A549 (cell line): ENCODE measurements at regions not wholly inside any gene's neighbourhood (a gene's known extent, or its start where the extent isn't known, plus 50 kb on each side); places are given as distances from the start of the nearest gene placed in this dataset.

Experiments used
- CBX8 ChIP-seq: fragments of 200-600 bp; sonication (generic); IDR thresholded peaks from 2 replicates; pipeline ENCODE4 v1.6.1; 2016
- CEBPB ChIP-seq, 2 experiments: fragments of >200 bp in 1 of 2; sonication (Bioruptor Twin) in 1 of 2; formaldehyde crosslinking in 1 of 2; IDR thresholded peaks; 2 replicates each; pipeline ENCODE4 v1.6.1; 2012 to 2016
- CHD2 ChIP-seq: fragments of 150-350 bp; IDR thresholded peaks from 2 replicates; pipeline ENCODE4 v1.6.1; 2014; ENCODE audit warnings: low read length; ENCODE audit not compliant: partially characterized antibody
- HDAC2 ChIP-seq: fragments of 200-600 bp; sonication (generic); IDR thresholded peaks from 2 replicates; pipeline ENCODE4 v1.6.1; 2016
- JUNB ChIP-seq: fragments of >200 bp; sonication (Bioruptor Twin); formaldehyde crosslinking; IDR thresholded peaks from 2 replicates; pipeline ENCODE4 v1.6.1; 2016
- MAZ ChIP-seq: fragments of 150-350 bp; IDR thresholded peaks from 2 replicates; pipeline ENCODE4 v1.6.1; 2014; ENCODE audit warnings: antibody characterized with exemption, low read depth, low read length, borderline replicate concordance
- NR3C1 ChIP-seq: fragments of >200 bp; sonication (Bioruptor Twin); formaldehyde crosslinking; IDR thresholded peaks from 3 replicates; pipeline ENCODE4 v1.6.1; 2017
- POLR2A ChIP-seq: IDR thresholded peaks from 2 replicates; pipeline ENCODE4 v1.6.1; 2012; ENCODE audit warnings: mild to moderate bottlenecking, low read length
- RCOR1 ChIP-seq: fragments of 150-350 bp; IDR thresholded peaks from 2 replicates; pipeline ENCODE4 v1.6.1; 2014; ENCODE audit warnings: antibody characterized with exemption, low read length, low read depth
- RFX5 ChIP-seq: fragments of 450-650 bp; IDR thresholded peaks from 2 replicates; pipeline ENCODE4 v1.7.1; 2014; ENCODE audit warnings: antibody characterized with exemption, mild to moderate bottlenecking, moderate library complexity
- ZFP36 ChIP-seq: fragments of 450-650 bp; IDR thresholded peaks from 2 replicates; pipeline ENCODE4 v1.6.1; 2014; ENCODE audit warnings: borderline replicate concordance; ENCODE audit not compliant: partially characterized antibody
- TF ChIP-seq, protein P1 (sequence below): fragments of >200 bp; sonication (Bioruptor Twin); formaldehyde crosslinking; IDR thresholded peaks from 3 replicates; pipeline ENCODE4 v1.5.1; 2016
- TF ChIP-seq, protein P2 (sequence below): fragments of 450-650 bp; IDR thresholded peaks from 2 replicates; pipeline ENCODE4 v1.6.1; 2014; ENCODE audit warnings: antibody characterized with exemption

DNA sequence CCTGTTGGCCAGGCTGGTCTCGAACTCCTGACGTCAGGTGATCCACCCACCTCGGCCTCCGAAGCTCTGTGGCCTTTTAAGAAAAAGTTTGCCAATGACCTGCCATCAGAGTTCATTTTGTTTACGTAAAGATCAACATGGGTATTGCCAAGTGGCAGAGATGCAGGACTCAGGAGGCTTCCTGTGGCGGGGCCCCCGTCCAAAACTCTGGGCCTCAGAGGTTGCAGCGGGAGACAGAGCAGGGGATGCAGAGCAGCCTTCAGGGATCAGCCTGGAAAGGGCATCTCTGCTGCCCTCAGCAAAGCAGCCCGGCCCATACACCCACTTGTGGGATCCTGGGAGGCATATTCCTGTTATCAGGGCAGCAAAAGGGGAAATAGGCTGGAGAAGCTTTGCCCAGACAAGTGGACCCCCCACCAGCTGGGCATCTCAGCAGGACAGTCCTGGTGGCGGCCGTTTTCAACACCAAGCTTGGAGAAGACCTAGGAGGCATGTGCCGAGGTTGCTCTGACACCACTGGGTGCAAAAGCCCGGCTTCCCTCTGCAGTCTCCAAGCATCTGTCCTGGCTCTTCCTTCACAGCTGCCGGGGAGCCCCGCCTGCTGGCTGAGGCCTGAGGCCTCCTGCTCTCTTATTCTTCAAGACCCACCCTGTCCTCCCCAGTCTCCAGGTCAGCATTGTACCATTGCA, 1152.4 kb downstream of the BRD1 start:
- TF ChIP-seq NR3C1: no peak
- TF ChIP-seq, protein P1, sequence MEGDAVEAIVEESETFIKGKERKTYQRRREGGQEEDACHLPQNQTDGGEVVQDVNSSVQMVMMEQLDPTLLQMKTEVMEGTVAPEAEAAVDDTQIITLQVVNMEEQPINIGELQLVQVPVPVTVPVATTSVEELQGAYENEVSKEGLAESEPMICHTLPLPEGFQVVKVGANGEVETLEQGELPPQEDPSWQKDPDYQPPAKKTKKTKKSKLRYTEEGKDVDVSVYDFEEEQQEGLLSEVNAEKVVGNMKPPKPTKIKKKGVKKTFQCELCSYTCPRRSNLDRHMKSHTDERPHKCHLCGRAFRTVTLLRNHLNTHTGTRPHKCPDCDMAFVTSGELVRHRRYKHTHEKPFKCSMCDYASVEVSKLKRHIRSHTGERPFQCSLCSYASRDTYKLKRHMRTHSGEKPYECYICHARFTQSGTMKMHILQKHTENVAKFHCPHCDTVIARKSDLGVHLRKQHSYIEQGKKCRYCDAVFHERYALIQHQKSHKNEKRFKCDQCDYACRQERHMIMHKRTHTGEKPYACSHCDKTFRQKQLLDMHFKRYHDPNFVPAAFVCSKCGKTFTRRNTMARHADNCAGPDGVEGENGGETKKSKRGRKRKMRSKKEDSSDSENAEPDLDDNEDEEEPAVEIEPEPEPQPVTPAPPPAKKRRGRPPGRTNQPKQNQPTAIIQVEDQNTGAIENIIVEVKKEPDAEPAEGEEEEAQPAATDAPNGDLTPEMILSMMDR: no peak
- TF ChIP-seq ZFP36: no peak
- TF ChIP-seq CEBPB (IDR thresholded peaks at IDR 0.05): no peak
- no peak for TF ChIP-seq POLR2A
- TF ChIP-seq, protein P2, sequence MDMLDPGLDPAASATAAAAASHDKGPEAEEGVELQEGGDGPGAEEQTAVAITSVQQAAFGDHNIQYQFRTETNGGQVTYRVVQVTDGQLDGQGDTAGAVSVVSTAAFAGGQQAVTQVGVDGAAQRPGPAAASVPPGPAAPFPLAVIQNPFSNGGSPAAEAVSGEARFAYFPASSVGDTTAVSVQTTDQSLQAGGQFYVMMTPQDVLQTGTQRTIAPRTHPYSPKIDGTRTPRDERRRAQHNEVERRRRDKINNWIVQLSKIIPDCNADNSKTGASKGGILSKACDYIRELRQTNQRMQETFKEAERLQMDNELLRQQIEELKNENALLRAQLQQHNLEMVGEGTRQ: no peak
- TF ChIP-seq HDAC2: no peak
- TF ChIP-seq RCOR1: no peak
- TF ChIP-seq MAZ: no peak
- TF ChIP-seq JUNB: no peak
- no peak for TF ChIP-seq RFX5
- TF ChIP-seq CHD2: no peak
- TF ChIP-seq CBX8: no peak
